GM21825 (cell line): ENCODE measurements at regions not wholly inside any gene's neighbourhood (a gene's known extent, or its start where the extent isn't known, plus 50 kb on each side); places are given as distances from the start of the nearest gene placed in this dataset.
"Not testable (repeated sequence)": the region's sequence is repeated elsewhere in the genome, so short reads cannot be mapped to it uniquely, and the experiment has no call there.

Experiments
- ATAC-seq: cut with Tn5 transposase; IDR thresholded peaks from one replicate; pipeline ENCODE4 v1.9.1; 2021; ENCODE audit warnings: mild to moderate bottlenecking, moderate library complexity; ENCODE audit not compliant: unreplicated experiment

- no peak for ATAC-seq
Measured at GRCh38 chr7:19623676-19624075, 85.2 kb downstream of the POLR1F start.

DNA sequence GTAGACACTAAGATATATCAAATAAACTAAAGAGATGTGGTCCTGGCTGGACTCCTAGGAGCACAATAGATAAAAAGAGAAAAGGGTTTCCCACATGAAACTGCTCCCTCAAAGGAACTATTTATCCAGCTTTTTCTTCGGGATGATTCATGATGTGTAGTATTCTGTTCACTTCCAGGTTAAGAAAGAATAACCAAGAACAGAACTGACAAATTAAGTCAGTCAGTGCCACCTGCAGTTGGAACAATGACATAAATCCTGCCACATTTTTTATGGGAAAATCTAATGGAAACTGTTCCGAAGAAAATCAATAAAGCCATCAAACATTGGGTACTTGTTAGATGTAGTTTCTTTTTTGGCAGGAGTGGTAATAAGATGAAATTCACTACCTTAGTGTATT is 87.1 kb downstream of the POLR1F start:
- ATAC-seq: no peak

- no peak for ATAC-seq
Measured at GRCh38 chr7:19620470-19620869, 88.4 kb downstream of the POLR1F start.

- ATAC-seq: no peak
Measured at GRCh38 chr7:19619122-19619521, 89.7 kb downstream of the POLR1F start.

- ATAC-seq: no peak
Measured at GRCh38 chr7:19617901-19618300, 90.9 kb downstream of the POLR1F start.

GRCh38 chr7:19610194-19610943 is 98.5 kb downstream of the POLR1F start:
- no peak for ATAC-seq

GRCh38 chr7:19589446-19589845 is 119.4 kb downstream of the POLR1F start:
- no peak for ATAC-seq

DNA sequence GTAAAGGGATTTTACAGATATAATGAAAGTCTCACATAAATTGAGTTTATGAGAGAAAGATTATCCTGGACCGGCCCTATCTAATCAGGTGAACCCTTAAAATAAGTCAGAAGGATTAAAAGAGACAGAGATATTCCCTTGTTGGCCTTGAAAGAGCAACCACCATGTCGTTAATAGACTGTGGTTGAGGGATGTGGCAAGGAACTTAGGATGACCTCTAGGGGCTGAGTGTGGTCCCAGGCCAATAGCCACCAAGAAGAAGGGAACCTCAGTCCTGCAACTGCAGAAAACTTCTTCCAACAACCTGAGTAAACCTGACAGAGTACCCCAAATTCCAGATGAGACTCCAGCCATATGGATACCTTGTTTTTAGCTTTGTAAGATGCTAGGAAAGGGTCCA is 121.5 kb downstream of the POLR1F start:
- ATAC-seq: no peak

DNA sequence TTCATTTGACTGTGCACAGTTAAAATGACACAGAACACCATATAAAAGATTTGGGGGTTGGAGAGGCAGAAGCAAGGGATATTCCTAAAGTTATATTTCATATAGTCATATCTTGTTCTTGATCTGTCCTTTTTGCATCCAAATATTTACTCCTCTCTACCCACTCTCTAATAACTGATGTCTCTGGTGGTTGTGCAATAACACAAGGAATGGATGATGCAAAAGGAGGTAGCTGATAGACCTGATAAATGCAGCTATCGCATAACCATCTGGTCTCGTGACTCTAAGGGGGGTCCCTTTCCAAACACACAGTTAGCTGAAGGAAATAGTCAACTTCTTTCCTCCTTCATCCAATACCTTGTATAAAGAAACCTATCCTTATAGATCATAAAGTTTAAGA is 123.1 kb downstream of the POLR1F start:
- ATAC-seq: no peak

DNA sequence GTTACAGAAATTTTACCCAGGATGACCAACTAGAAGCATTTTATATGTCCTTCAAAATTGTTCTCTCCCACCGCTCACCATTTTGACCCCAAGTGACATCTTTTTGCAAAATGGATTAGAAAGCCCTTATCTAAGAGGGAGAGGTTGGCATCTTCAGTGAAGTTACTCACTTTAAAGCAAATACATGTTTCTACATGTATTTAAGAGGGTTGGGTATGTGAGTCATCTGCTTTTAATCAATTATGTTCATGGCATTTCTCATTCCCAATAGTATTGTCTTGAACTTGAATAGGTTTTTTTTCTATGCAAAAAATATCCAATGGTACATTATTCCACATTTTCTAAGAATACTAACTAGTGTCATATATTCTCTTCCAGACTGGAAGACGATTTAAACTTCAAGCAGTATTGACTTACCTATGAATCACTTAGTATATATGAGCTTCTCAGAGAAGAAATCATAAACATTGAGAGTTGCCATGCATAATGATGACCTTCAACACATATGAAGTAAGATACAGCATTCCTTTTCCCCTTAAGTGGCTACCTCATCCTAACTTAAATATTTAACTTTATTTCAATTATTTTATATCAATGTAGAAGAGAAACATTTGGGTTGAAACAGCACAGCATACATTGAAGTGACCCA is 132.8 kb downstream of the POLR1F start:
- ATAC-seq: no peak

DNA sequence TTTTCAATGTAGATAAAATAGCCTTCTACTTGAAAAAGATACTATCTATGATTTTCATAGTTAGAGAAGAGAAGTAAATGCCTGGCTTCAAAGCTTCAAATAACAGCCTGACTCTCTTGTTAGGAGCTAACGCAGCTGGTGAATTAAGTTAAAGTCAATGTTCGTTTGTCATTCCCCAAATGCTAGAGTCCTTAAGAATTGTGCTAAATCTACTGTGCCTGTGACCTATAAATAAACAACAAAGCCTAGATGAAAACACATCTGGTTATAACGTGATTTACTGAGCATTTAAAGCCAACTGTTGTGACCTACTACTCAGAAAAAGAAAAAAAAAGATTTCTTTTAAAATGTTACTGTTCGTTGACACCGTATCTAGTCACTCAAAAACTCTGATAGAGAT is 134.7 kb downstream of the POLR1F start:
- ATAC-seq: no peak

DNA sequence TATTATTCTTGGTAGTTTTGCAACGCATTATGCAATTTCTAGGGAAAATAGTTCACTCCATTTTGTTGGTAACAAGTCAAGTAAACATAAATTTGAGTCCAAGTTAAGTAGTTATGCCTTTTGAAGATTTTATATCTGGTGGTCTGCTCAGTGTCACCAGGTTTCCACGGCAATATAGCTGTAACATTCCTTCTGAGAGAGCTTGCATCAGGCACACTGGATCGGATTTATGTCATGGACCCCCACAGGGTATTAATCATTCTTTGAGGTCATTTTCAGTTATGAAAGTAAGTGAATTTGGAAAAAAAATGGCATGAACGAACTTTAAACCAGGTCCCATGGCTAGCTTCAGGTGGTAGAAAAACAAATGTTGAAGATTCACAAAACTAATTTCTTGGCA is 136.3 kb downstream of the POLR1F start:
- ATAC-seq: no peak

DNA sequence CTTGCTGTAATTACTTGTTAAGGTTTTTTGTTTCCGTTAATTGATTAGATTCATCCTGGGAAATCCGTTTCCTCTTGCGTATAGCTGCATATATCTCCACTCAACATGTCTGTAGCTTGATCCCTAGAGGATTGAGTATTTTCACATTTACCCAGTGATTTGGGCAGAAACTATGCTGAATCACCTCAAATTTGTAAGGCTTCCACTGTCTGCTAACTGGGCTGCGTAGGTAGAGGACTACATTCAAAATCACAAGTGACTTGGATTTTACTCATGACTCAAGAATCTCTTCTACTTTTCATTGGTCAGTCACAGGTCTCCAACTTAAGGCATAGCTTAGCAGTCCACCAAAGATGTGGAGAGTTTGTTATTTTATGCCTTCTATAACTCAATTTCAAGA is 141.8 kb downstream of the POLR1F start:
- ATAC-seq: no peak

GRCh38 chr7:19565602-19566001 is 143.2 kb downstream of the POLR1F start:
- no peak for ATAC-seq

GRCh38 chr7:19561121-19561805 is 147.6 kb downstream of the POLR1F start:
- ATAC-seq: no peak

DNA sequence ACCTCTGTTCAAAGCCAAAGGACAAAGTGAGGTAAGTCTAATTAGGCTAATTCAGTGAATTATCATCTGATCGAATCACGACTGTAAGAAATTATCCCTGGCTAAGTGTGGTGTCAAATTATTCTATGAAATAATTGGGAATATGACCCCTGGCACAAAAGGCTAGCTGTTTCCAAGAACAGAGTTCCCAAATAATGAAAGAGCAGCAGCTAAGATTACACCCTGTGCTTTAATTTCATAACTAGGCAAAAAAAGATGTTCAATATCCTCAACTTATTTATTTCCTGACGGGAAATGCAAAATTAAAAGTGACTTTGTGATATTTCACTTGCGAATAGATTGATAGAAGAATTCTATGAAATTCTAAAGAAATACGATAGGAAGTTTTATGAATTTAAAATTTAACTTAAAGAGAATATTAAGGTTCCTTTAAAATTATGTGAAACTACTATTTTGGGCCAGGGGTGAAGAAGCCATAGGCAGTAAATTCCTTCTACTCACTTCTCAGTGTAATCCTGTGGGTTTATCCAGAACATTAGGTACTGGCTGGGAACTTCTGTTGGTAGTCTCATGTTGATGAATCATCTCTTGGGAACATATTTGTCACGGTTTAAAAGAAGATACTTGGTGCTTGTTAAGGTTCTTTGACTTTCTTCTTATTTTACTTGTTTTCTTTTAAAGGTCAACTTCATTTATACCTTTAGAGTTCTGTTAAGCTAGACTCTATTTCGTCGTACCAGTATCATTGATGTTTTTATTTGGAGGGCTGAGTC is 148.5 kb downstream of the POLR1F start:
- ATAC-seq: no peak

DNA sequence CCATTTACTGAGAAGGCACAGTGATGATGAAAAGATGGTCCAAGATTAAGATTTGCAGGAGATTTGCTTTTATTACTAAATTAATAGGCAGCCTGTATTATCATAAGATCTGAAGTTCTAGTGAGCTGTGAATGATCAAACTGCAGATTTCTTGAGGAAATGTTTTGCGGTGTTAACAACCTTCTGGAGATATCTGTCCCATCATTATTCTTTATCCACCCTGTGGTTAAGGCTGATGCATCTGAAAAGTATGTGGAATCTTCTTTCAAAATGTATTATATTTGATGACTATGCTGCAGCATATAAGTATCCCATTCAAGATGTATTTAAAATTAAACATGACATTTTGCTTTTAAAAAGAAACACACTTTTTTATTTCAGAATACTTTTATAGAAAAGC is 150.3 kb downstream of the POLR1F start:
- ATAC-seq: no peak

- no peak for ATAC-seq
Measured at GRCh38 chr7:19557726-19558465, 150.9 kb downstream of the POLR1F start.

DNA sequence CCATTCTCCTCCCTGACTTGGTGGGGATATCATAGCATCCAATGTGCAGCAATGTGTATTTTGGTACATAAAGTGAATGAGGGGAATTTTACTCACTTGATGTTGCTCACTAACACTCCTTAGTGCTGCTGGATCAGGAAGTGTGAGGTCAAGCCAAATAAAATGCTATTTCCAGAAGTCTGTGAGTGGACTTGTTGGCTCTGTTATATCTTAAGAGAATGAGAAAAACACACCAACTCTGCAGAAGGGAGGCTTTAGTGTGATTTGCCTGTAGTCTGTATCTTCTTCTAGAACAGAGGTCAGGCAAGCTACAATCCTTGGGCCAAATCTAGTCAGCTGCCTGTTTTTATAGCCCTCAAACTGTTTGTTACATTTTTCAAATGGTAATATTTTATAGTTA is 154.3 kb downstream of the POLR1F start:
- no peak for ATAC-seq

- no peak for ATAC-seq
Measured at GRCh38 chr7:19552576-19552975, 156.3 kb downstream of the POLR1F start.

GRCh38 chr7:19549246-19549645 is 159.6 kb downstream of the POLR1F start:
- ATAC-seq: not testable (repeated sequence)
